ENCODE measurements at regions not wholly inside any gene's neighbourhood (a gene's known extent, or its start where the extent isn't known, plus 50 kb on each side); places are given as distances from the start of the nearest gene placed in this dataset.
"Not testable (repeated sequence)": the region's sequence is repeated elsewhere in the genome, so short reads cannot be mapped to it uniquely, and the experiment has no call there.

- DNase-seq (ENCODE audit: low spot score), result not testable (repeated sequence)
Observed at GRCh38 chr2:131639001-131639620, 111.4 kb downstream of the CCDC74A start.

- DNase-seq (ENCODE audit: low spot score), result no peak
Observed at GRCh38 chr2:131641414-131642206, 113.9 kb downstream of the CCDC74A start.

DNA sequence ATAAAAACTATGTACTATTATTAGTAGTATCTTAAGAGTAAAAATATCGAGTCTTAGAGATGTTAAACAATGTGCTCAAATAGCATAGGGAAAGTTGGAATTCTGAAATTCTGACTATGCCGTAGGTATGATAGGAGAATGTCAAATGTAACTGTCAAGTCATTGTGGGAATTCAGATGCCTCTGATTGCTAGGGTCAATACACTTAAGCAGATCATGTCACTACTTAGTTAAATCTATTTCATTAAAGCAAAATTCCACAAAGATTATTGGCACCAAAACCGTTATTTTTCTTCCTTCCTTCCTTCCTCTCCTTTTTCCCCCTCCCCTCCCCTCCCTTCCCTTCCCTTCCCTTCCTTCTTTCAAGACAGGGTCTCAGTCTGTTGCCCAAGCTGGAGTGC, 115.5 kb downstream of the CCDC74A start:
- not testable (repeated sequence) for DNase-seq (ENCODE audit: low spot score)

- DNase-seq (ENCODE audit: low spot score), result no peak
Observed at GRCh38 chr2:131645177-131645765, 117.6 kb downstream of the CCDC74A start.

GRCh38 chr2:131646220-131646619, 118.5 kb downstream of the CCDC74A start:
- DNase-seq (ENCODE audit: low spot score), result not testable (repeated sequence)

DNA sequence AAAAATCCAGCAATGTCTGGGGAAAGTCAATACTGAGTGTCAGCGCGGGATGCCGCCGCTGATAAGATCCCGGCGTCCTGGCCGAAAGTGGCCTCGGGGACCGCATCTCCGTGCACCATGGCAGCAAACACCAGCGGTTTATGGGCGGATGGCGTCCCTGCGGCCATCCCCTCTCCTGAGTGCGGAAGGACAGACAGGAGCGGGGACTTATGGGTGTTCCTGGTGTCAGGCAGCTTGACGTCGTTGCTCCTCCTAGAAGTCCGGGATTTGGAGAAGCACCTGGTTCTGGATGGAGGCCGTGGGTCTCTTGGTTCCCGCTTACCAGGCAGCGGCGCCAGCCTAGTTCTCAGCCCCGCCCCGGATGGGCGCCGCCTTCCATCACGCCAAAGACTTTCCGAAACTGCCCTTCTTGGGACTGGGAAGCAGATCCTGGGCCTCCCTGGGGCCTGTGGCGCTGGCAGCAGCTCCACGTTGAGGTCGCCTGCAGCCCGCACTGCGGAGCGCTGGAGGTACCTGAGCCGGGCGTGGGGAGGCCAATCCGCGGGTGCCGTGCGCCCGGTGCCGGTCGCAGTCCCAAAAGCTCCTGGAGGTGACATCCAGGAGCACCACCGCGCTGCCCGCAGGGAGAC, 119.1 kb downstream of the CCDC74A start:
- DNase-seq (ENCODE audit: low spot score), result no peak

- DNase-seq (ENCODE audit: low spot score), result not testable (repeated sequence)
Observed at GRCh38 chr2:131648565-131648964, 120.9 kb downstream of the CCDC74A start.

DNA sequence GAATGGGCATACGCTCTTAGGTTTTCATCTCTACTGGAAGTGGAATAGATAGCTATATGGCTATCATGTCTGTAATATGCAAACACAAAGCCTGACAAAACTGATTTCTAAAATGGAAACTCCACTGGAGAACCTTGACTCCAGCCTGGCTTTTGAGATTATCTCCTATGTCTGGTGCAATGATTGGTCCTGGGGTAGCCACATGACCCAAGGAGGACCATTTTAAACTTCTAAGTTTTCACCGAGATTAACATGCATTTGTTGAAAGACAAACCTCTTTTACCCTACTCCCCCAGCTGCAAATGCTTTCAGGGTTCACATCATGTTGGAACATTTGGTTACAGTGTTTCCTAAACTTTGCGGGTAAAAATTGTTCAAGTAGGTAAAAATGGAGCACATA, 124.6 kb downstream of the CCDC74A start:
- not testable (repeated sequence) for DNase-seq (ENCODE audit: low spot score)

DNA sequence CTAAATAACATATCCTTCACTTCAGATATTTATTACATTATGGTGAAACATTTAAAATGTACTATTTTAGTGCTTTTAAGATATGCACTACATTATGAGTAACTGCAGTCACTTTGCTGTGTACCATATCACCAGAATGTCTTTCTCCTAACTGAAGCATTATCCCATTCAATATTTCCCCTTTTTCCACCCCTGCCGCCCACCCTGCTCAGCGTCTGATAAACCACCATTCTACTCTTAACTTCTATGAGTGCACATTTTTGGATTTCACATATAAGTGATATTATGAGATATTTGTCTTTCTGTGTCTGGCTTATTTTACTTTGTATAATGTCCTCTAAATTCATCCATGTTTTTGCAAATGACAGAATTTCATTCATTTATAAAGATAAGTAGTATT, 126.4 kb downstream of the CCDC74A start:
- DNase-seq (ENCODE audit: low spot score), result not testable (repeated sequence)

GRCh38 chr2:131656816-131657633, 129.3 kb downstream of the CCDC74A start:
- no peak for DNase-seq (ENCODE audit: low spot score)

DNA sequence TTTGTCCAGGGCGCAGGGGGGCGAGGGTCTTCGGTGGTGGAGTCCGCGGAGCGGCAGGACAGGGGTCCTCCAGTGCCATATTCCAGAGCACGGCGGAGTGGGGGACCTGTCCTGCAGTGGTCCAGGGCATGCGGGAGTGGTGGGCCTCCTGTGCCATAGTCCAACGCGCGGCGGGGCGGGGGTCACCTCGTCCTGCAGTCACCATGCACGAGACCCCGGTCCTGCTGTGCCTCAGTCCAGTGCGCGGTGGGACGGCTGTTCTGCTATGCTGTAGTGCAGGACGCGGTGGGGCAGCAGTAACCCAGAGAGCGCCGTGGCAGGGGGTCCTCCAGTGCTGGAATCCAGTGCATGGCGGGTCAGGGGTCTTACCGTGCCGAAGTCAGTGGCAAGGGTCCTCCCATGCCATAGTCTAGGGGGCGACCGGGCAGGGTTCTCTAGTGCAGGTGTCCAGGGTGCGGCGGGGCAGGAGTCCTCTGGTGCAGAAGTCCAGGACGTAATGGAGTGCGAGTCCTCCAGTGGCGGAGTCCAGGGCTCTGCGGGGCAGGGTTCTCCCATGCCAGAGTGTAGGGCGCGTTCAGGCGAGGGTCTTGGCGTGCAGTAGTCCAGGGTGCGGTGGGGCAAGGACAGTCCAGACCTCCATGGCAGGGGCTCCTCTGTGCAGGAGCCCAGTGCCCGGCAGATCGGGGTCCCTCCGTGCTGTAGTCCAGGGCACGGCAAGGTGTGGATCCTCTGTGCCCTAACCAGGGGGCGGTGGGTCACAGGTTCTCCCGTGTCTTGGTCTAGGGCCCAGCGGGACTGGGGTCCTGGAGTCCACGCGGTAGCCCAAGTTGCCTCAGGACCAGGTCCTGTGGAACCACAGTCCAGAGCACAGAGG, 130.4 kb downstream of the CCDC74A start:
- DNase-seq (ENCODE audit: low spot score), result no peak

- no peak for DNase-seq (ENCODE audit: low spot score)
Observed at GRCh38 chr2:131658769-131659131, 131.1 kb downstream of the CCDC74A start.

DNA sequence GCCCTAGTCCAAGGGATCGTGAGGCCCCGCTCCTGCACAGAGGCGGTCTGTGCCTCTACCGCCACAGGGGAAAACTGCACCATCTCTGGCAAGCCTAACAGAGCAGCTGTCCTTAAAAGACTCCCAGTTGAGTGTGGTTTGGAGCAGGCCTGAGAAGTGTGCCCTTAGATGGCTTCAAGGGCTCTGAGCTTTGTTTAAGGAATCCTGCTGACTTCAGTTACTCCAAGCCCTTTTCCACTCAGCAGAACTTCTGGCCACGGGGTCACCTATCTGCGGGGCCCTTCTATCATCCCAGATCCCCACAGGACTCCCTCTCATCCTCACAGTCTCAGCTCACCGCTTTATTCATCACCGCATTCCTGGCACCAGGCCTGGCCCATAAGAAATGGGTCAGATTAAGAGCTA, 131.5 kb downstream of the CCDC74A start:
- no peak for DNase-seq (ENCODE audit: low spot score)

DNA sequence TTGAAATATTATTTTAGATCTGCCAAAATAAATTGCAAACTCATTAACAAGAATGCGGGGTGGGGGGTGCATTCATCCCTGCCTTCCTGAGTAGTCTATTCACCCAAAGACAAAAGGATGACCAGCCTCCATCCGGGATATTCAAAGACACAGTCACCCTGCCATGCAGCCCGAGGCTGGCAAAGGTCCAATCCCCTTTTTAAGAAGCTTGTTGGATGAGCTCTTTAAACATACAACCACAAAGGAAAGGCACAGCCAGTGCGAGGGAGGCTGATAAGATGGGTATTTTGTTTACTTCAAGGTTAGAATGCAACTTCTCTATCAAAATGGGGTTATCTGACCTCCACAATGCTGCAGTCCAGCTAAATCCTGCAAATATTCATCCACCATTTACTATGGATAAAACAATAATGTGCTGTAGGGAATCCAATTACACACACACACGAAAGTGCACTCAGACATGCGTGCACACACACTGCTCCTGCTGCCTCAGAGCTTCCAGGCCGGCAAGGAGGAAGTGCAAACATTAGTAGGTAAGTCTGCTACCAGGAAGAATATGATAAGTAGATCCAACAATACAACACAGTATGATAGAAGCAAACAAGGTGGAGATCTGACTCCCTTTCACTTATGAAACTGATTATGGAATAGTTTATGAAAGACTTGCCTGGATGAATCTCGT, 133.6 kb downstream of the CCDC74A start:
- not testable (repeated sequence) for DNase-seq (ENCODE audit: low spot score)

DNA sequence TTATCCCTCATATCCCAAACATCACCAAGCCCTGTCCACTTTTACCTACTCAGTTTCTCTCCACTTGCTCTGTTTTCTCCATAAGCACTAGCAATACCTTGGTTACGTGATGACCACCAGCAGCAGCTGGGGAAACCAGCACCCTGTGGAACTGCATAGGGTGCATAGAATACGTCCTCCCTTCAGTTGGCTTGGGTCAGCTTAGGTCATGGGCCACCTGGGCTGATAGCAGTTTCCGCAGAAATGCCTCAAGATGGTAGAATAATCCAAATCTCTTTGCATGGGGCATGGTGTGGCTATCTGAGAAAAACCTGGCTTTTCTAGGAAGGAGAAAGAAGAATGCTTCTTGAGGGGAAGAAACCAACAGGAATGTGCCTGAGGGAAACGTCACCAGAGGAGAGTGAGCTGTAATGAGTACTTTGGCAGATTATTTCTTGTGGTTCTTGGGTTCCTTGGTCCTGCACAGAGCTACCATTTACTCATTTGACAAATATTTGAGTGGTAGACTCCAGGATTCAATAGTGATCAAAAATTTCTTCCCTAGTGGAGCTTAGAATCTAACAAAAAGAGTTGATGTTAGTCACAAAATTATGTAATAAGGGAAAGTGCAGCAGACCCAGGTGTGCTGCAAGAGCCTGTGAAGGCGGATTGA, 134.3 kb downstream of the CCDC74A start:
- not testable (repeated sequence) for DNase-seq (ENCODE audit: low spot score)

- not testable (repeated sequence) for DNase-seq (ENCODE audit: low spot score)
Observed at GRCh38 chr2:131663501-131663900, 135.8 kb downstream of the CCDC74A start.

GRCh38 chr2:131665716-131666115, 138.0 kb downstream of the CCDC74A start:
- DNase-seq (ENCODE audit: low spot score), result not testable (repeated sequence)

DNA sequence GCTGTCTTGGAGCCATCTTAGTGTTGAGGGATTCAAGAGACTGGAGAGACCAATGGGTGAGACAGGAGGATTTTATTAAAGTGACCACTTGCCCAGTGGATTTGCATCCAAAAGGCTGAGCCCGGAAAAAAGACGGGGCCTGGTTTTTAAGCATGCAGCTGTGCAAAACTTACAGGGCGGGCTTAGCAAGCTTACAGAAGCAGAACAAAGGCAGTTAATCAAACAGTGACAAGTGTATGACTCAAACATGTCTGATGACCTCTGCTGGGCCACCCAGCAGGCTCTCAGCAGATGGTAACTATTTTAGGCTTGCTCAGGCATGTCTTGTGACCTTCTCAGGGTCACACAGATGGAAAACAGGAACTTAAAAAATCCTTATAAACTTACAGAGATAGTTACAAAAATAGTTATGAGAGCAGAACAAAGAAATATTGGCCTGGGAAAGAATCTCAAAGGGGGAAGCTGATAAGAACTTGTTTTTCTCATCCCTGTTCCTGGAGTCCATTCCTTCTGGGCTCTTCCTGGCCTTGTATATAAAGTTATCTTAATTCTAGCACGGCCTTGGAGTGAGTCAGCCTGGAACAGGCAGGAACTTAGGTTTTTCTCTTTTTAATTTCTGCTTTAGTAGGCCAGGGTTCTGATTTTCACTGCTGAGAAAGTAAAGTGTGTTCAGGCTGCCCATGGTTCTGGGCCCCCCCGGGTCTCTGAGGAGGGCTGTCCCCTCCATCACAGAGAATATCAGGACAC, 141.3 kb downstream of the CCDC74A start:
- peak; percentile 33 for DNase-seq (ENCODE audit: low spot score)
